GM19099 (cell line): ENCODE measurements at regions not wholly inside any gene's neighbourhood (a gene's known extent, or its start where the extent isn't known, plus 50 kb on each side); places are given as distances from the start of the nearest gene placed in this dataset.

Source experiments
- POLR2A ChIP-seq: IDR thresholded peaks from 3 replicates; pipeline ENCODE4 v1.6.1; 2011; ENCODE audit warnings: low read depth; ENCODE audit not compliant: insufficient read length; ENCODE audit errors: extremely low read depth

GRCh38 chr10:80894311-80894791 lies 356.6 kb downstream of the SH2D4B start:
- no peak for TF ChIP-seq POLR2A

GRCh38 chr10:80894797-80895467 lies 357.2 kb downstream of the SH2D4B start:
- TF ChIP-seq POLR2A: no peak

- TF ChIP-seq POLR2A: no peak
Observed at GRCh38 chr10:80896076-80896475, 358.4 kb downstream of the SH2D4B start.

- no peak for TF ChIP-seq POLR2A
Observed at GRCh38 chr10:80896959-80897358, 359.3 kb downstream of the SH2D4B start.

- TF ChIP-seq POLR2A: no peak
Observed at GRCh38 chr10:80900661-80901060, 363.0 kb downstream of the SH2D4B start.

GRCh38 chr10:80908611-80909010 lies 370.9 kb downstream of the SH2D4B start:
- TF ChIP-seq POLR2A: no peak

GRCh38 chr10:80909254-80909653 lies 371.6 kb downstream of the SH2D4B start:
- no peak for TF ChIP-seq POLR2A

- no peak for TF ChIP-seq POLR2A
Observed at GRCh38 chr10:80917636-80918035, 379.9 kb downstream of the SH2D4B start.

- no peak for TF ChIP-seq POLR2A
Observed at GRCh38 chr10:80921032-80921431, 383.3 kb downstream of the SH2D4B start.

GRCh38 chr10:80924063-80924952 lies 386.6 kb downstream of the SH2D4B start:
- no peak for TF ChIP-seq POLR2A

- TF ChIP-seq POLR2A: no peak
Observed at GRCh38 chr10:80927419-80928078, 389.8 kb downstream of the SH2D4B start.

GRCh38 chr10:80938903-80939302 lies 401.2 kb downstream of the SH2D4B start:
- no peak for TF ChIP-seq POLR2A

- no peak for TF ChIP-seq POLR2A
Observed at GRCh38 chr10:80945264-80945880, 407.7 kb downstream of the SH2D4B start.

- no peak for TF ChIP-seq POLR2A
Observed at GRCh38 chr10:80946073-80946472, 408.4 kb downstream of the SH2D4B start.
